Body of pancreas (tissue), 4 donors: ENCODE measurements at regions not wholly inside any gene's neighbourhood (a gene's known extent, or its start where the extent isn't known, plus 50 kb on each side); places are given as distances from the start of the nearest gene placed in this dataset.

Experiments
- POLR2A ChIP-seq, 3 donors: fragments of 450-650 bp; IDR thresholded peaks; one replicate each; pipeline ENCODE4 v1.6.1; 2016; ENCODE audit warnings: antibody characterized with exemption in 3 of 3, mild to moderate bottlenecking in 2 of 3
- TF ChIP-seq, protein P1 (sequence below), 7 experiments: fragments of 450-650 bp in 4 of 7; fragments of 200-600 bp in 3 of 7; sonication (generic) in 3 of 7; IDR thresholded peaks; one replicate each; pipeline ENCODE4 v1.5.1; 2016 to 2019; ENCODE audit warnings: antibody characterized with exemption in 7 of 7

DNA sequence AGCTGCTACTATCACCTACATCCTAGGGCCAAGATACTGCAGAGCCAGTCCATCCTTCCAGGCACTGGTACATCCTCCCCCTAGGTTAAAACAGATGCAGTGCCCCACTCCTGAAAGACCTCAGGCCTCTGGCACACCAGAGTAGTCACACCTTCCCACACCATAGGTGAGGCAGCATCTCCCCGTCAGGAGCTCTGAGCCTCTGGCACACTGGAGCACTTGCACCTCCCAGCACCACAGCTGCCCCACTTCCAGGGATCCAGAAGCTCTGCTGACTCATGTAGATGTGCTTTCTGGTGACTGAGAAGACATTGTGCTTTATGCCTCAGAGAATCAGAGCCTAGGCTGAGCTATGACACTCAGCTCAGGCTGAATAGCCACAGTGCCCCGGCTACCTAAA is 138.4 kb upstream of the COL3A1 start:
- TF ChIP-seq, protein P1, sequence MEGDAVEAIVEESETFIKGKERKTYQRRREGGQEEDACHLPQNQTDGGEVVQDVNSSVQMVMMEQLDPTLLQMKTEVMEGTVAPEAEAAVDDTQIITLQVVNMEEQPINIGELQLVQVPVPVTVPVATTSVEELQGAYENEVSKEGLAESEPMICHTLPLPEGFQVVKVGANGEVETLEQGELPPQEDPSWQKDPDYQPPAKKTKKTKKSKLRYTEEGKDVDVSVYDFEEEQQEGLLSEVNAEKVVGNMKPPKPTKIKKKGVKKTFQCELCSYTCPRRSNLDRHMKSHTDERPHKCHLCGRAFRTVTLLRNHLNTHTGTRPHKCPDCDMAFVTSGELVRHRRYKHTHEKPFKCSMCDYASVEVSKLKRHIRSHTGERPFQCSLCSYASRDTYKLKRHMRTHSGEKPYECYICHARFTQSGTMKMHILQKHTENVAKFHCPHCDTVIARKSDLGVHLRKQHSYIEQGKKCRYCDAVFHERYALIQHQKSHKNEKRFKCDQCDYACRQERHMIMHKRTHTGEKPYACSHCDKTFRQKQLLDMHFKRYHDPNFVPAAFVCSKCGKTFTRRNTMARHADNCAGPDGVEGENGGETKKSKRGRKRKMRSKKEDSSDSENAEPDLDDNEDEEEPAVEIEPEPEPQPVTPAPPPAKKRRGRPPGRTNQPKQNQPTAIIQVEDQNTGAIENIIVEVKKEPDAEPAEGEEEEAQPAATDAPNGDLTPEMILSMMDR (IDR thresholded peaks at IDR 0.05) = no peak
- TF ChIP-seq POLR2A (IDR thresholded peaks at IDR 0.05) = no peak
